ENCODE measurements at regions not wholly inside any gene's neighbourhood (a gene's known extent, or its start where the extent isn't known, plus 50 kb on each side); places are given as distances from the start of the nearest gene placed in this dataset.

DNA sequence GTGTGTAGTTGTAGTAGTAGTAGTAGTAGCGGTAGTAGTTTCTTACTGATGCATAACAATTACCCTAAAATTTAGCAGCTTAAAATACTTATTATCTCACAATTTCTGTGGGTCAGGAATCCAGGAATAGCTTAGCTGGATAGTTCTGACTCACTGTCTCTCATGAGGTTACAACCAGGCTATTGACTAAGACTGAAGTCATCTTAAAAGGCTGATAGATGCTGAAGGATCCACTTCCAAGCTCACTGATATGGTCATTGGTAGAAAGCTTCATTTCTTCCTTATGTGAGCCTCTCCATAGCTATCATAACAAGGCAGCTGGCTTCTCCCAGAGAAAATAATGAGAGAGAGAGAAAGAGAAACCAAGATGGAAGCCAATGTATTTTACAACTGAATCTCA, 147.5 kb upstream of the FBXL17 start:
- H3K9me3 ChIP-seq (ENCODE audit: low read depth), result no peaks in the 10 kb centered on the region
- no peak overlapping the region for H3K9ac ChIP-seq
- H3K4me3 ChIP-seq, result no peak overlapping the region
- Mint-ChIP-seq H3K4me3 (no peak overlapping the region), H3K27ac (no peak overlapping the region), H3K9me3 (peaks cover 3% of the 10 kb centered on the region), H3K36me3 (no peaks in the 10 kb centered on the region), H3K27me3 (ENCODE audit: insufficient read depth, low read depth) (no peaks in the 10 kb centered on the region), H3K4me1 (peaks cover 6% of the 10 kb centered on the region)
- no peaks in the 10 kb centered on the region for H4K20me1 ChIP-seq (ENCODE audit: low read depth)
- H3K79me2 ChIP-seq (ENCODE audit: low read depth), result no peaks in the 10 kb centered on the region
- H3F3A ChIP-seq (ENCODE audit: low read depth), result no peaks in the 10 kb centered on the region
- no peaks in the 10 kb centered on the region for H3K27me3 ChIP-seq
- TF ChIP-seq, protein P1, sequence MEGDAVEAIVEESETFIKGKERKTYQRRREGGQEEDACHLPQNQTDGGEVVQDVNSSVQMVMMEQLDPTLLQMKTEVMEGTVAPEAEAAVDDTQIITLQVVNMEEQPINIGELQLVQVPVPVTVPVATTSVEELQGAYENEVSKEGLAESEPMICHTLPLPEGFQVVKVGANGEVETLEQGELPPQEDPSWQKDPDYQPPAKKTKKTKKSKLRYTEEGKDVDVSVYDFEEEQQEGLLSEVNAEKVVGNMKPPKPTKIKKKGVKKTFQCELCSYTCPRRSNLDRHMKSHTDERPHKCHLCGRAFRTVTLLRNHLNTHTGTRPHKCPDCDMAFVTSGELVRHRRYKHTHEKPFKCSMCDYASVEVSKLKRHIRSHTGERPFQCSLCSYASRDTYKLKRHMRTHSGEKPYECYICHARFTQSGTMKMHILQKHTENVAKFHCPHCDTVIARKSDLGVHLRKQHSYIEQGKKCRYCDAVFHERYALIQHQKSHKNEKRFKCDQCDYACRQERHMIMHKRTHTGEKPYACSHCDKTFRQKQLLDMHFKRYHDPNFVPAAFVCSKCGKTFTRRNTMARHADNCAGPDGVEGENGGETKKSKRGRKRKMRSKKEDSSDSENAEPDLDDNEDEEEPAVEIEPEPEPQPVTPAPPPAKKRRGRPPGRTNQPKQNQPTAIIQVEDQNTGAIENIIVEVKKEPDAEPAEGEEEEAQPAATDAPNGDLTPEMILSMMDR (IDR thresholded peaks at IDR 0.05), result no peak
- TF ChIP-seq EZH2phosphoT487 (IDR thresholded peaks at IDR 0.05) (no peak), EZH2 (IDR thresholded peaks at IDR 0.05) (no peak)
- H2AFZ ChIP-seq (replicated peaks), result no peak overlapping the region
- H3K36me3 ChIP-seq, result no peaks in the 10 kb centered on the region
- H3K4me1 ChIP-seq, result no peaks in the 10 kb centered on the region
- no peak overlapping the region for H3K27ac ChIP-seq
- no peak overlapping the region for H3K4me2 ChIP-seq
- no peak for DNase-seq (ENCODE audit: low spot score)

GRCh38 chr5:108528655-108529054, 146.8 kb upstream of the FBXL17 start:
- Mint-ChIP-seq H3K4me1 (peaks cover 6% of the 10 kb centered on the region), H3K4me3 (no peak overlapping the region), H3K9me3 (peaks cover 3% of the 10 kb centered on the region), H3K36me3 (no peaks in the 10 kb centered on the region), H3K27me3 (ENCODE audit: insufficient read depth, low read depth) (no peaks in the 10 kb centered on the region), H3K27ac (no peak overlapping the region)
- H3K9ac ChIP-seq, result no peak overlapping the region
- no peaks in the 10 kb centered on the region for H3K4me1 ChIP-seq
- H3K4me3 ChIP-seq, result no peak overlapping the region
- TF ChIP-seq, protein P1 (IDR thresholded peaks at IDR 0.05), result no peak
- TF ChIP-seq EZH2phosphoT487 (IDR thresholded peaks at IDR 0.05), result no peak
- no peak for TF ChIP-seq EZH2 (IDR thresholded peaks at IDR 0.05)
- no peak for DNase-seq (ENCODE audit: low spot score)
- H3K4me2 ChIP-seq, result no peak overlapping the region
- H4K20me1 ChIP-seq (ENCODE audit: low read depth), result no peaks in the 10 kb centered on the region
- no peak overlapping the region for H3K27ac ChIP-seq
- no peaks in the 10 kb centered on the region for H3K27me3 ChIP-seq
- no peak overlapping the region for H2AFZ ChIP-seq (replicated peaks)
- no peaks in the 10 kb centered on the region for H3K79me2 ChIP-seq (ENCODE audit: low read depth)
- no peaks in the 10 kb centered on the region for H3K9me3 ChIP-seq (ENCODE audit: low read depth)
- no peaks in the 10 kb centered on the region for H3F3A ChIP-seq (ENCODE audit: low read depth)
- H3K36me3 ChIP-seq, result no peaks in the 10 kb centered on the region

GRCh38 chr5:108524564-108524963, 142.7 kb upstream of the FBXL17 start:
- no peaks in the 10 kb centered on the region for H3F3A ChIP-seq (ENCODE audit: low read depth)
- H3K4me2 ChIP-seq, result no peak overlapping the region
- Mint-ChIP-seq H3K27ac (no peak overlapping the region), H3K27me3 (ENCODE audit: insufficient read depth, low read depth) (no peaks in the 10 kb centered on the region), H3K9me3 (peaks cover 3% of the 10 kb centered on the region), H3K36me3 (no peaks in the 10 kb centered on the region), H3K4me1 (no peaks in the 10 kb centered on the region), H3K4me3 (no peak overlapping the region)
- TF ChIP-seq, protein P1 (IDR thresholded peaks at IDR 0.05), result no peak
- TF ChIP-seq EZH2phosphoT487 (IDR thresholded peaks at IDR 0.05) (no peak), EZH2 (IDR thresholded peaks at IDR 0.05) (no peak)
- no peak for DNase-seq (ENCODE audit: low spot score)
- H3K27ac ChIP-seq, result no peak overlapping the region
- H3K9ac ChIP-seq, result no peak overlapping the region
- H3K4me3 ChIP-seq, result no peak overlapping the region
- H3K79me2 ChIP-seq (ENCODE audit: low read depth), result no peaks in the 10 kb centered on the region
- no peaks in the 10 kb centered on the region for H3K36me3 ChIP-seq
- H2AFZ ChIP-seq (replicated peaks), result no peak overlapping the region
- H3K27me3 ChIP-seq, result no peaks in the 10 kb centered on the region
- H3K9me3 ChIP-seq (ENCODE audit: low read depth), result no peaks in the 10 kb centered on the region
- H3K4me1 ChIP-seq, result no peaks in the 10 kb centered on the region
- no peaks in the 10 kb centered on the region for H4K20me1 ChIP-seq (ENCODE audit: low read depth)

All from neural progenitor cell (in vitro differentiated cells).